ENCODE measurements at regions not wholly inside any gene's neighbourhood (a gene's known extent, or its start where the extent isn't known, plus 50 kb on each side); places are given as distances from the start of the nearest gene placed in this dataset.

- Mint-ChIP-seq H3K27me3 (no peaks in the 10 kb centered on the region), H3K9me3 (peaks cover 8% of the 10 kb centered on the region), H3K27ac (no peak overlapping the region), H3K36me3 (ENCODE audit: low read depth) (no peaks in the 10 kb centered on the region), H3K4me3 (no peak overlapping the region), H3K4me1 (no peaks in the 10 kb centered on the region)
- ChIA-PET POLR2A (no interaction called here), CTCF (no interaction called here)
- ATAC-seq (ENCODE audit: low read depth) (no peak), DNase-seq (no peak)
- intact Hi-C loops (cut with micrococcal nuclease) = no loop called here
- TF ChIP-seq CTCF (IDR thresholded peaks at IDR 0.05) = no peak
Observed at GRCh38 chr2:204437408-204437807, 107.9 kb upstream of the PARD3B start.

GRCh38 chr2:204437815-204438756, 107.2 kb upstream of the PARD3B start:
- Mint-ChIP-seq H3K4me3 (no peak overlapping the region), H3K36me3 (ENCODE audit: low read depth) (no peaks in the 10 kb centered on the region), H3K4me1 (no peaks in the 10 kb centered on the region), H3K27me3 (no peaks in the 10 kb centered on the region), H3K9me3 (peaks cover 2% of the 10 kb centered on the region), H3K27ac (no peak overlapping the region)
- ChIA-PET CTCF (no interaction called here), POLR2A (no interaction called here)
- no peak for TF ChIP-seq CTCF (IDR thresholded peaks at IDR 0.05)
- DNase-seq (no peak), ATAC-seq (ENCODE audit: low read depth) (no peak)
- intact Hi-C loops (cut with micrococcal nuclease) = no loop called here

- H3K9me3 Mint-ChIP-seq = peaks cover 8% of the 10 kb centered on the region
- no peaks in the 10 kb centered on the region for H3K36me3 Mint-ChIP-seq (ENCODE audit: low read depth)
- ChIA-PET POLR2A (no interaction called here), CTCF (no interaction called here)
- intact Hi-C loops (cut with micrococcal nuclease) = no loop called here
- no peak for TF ChIP-seq CTCF (IDR thresholded peaks at IDR 0.05)
- H3K4me1 Mint-ChIP-seq = no peaks in the 10 kb centered on the region
- no peak overlapping the region for H3K27ac Mint-ChIP-seq
- H3K27me3 Mint-ChIP-seq = no peaks in the 10 kb centered on the region
- DNase-seq (no peak), ATAC-seq (ENCODE audit: low read depth) (no peak)
- H3K4me3 Mint-ChIP-seq = no peak overlapping the region
Observed at GRCh38 chr2:204441316-204441715, 104.0 kb upstream of the PARD3B start.

GRCh38 chr2:204445149-204445548, 100.1 kb upstream of the PARD3B start:
- H3K36me3 Mint-ChIP-seq (ENCODE audit: low read depth) = no peaks in the 10 kb centered on the region
- no peak for DNase-seq
- POLR2A ChIA-PET = no interaction called here
- no peak overlapping the region for H3K4me3 Mint-ChIP-seq
- intact Hi-C loops (cut with micrococcal nuclease) = no loop called here
- H3K4me1 Mint-ChIP-seq = no peaks in the 10 kb centered on the region
- no peaks in the 10 kb centered on the region for H3K27me3 Mint-ChIP-seq
- TF ChIP-seq CTCF (IDR thresholded peaks at IDR 0.05) = no peak
- no peak overlapping the region for H3K27ac Mint-ChIP-seq
- ATAC-seq (ENCODE audit: low read depth) = no peak
- peaks cover 10% of the 10 kb centered on the region for H3K9me3 Mint-ChIP-seq
- CTCF ChIA-PET = no interaction called here

- Mint-ChIP-seq H3K36me3 (ENCODE audit: low read depth) (no peaks in the 10 kb centered on the region), H3K4me3 (no peak overlapping the region), H3K9me3 (peaks cover 10% of the 10 kb centered on the region), H3K27me3 (no peaks in the 10 kb centered on the region), H3K27ac (no peak overlapping the region), H3K4me1 (no peaks in the 10 kb centered on the region)
- POLR2A ChIA-PET = no interaction called here
- intact Hi-C loops (cut with micrococcal nuclease) = no loop called here
- ATAC-seq (ENCODE audit: low read depth) (no peak), DNase-seq (no peak)
- CTCF ChIA-PET = no interaction called here
- TF ChIP-seq CTCF (IDR thresholded peaks at IDR 0.05) = no peak
Observed at GRCh38 chr2:204447722-204448121, 97.6 kb upstream of the PARD3B start.
